ENCODE measurements at regions not wholly inside any gene's neighbourhood (a gene's known extent, or its start where the extent isn't known, plus 50 kb on each side); places are given as distances from the start of the nearest gene placed in this dataset.
A peak's percentile ranks its signal among the peaks of the same experiment; 100 is the strongest.

DNA sequence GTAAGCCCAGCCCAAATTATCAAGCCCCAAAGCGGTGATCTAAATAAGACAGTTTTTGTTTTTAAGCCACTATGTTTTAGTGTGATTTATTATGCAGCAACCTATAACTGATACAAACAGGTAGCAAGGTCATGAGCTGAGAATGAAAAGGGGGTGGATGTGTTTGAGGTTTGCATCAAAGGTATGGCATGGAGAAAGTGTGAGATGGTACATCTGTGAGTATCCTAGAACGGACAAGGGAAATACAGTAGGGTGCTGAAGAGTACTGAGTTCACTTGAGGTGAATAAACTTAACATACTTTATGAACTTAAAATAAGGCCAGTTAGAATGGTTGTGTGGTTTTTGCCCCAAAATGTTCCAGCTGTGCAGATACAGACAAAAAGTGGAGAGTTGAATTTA is 286.0 kb upstream of the B3GALT2 start:
- TF ChIP-seq, protein P1, sequence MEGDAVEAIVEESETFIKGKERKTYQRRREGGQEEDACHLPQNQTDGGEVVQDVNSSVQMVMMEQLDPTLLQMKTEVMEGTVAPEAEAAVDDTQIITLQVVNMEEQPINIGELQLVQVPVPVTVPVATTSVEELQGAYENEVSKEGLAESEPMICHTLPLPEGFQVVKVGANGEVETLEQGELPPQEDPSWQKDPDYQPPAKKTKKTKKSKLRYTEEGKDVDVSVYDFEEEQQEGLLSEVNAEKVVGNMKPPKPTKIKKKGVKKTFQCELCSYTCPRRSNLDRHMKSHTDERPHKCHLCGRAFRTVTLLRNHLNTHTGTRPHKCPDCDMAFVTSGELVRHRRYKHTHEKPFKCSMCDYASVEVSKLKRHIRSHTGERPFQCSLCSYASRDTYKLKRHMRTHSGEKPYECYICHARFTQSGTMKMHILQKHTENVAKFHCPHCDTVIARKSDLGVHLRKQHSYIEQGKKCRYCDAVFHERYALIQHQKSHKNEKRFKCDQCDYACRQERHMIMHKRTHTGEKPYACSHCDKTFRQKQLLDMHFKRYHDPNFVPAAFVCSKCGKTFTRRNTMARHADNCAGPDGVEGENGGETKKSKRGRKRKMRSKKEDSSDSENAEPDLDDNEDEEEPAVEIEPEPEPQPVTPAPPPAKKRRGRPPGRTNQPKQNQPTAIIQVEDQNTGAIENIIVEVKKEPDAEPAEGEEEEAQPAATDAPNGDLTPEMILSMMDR (IDR thresholded peaks at IDR 0.05; ENCODE audit: low read length, missing control alignments), result no peak
- no peak overlapping the region for H3K4me3 ChIP-seq (replicated peaks; ENCODE audit: low read depth, low read length)
- DNase-seq (ENCODE audit: low read depth), result no peak

DNA sequence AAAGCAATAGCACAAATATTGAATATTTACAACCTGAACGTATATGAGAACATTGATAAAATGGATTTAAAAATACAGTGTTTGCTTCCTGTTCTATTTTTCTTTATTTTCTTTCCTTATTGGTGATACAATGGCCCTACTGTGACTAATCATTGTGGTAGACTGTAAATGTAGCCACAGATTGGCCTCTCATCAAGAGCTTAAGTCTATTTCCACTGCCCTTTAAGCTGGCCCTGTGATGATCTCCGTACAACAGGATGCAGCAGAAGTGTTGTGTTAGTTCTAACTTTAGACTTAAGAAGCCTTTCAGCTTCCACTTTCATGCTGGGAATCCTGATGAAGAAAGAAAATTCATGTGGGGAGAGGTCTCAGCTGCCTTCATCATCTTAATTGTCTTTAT is 285.6 kb upstream of the B3GALT2 start:
- TF ChIP-seq, protein P1 (IDR thresholded peaks at IDR 0.05; ENCODE audit: low read length, missing control alignments), result no peak
- H3K4me3 ChIP-seq (replicated peaks; ENCODE audit: low read depth, low read length), result no peak overlapping the region
- DNase-seq (ENCODE audit: low read depth), result no peak

DNA sequence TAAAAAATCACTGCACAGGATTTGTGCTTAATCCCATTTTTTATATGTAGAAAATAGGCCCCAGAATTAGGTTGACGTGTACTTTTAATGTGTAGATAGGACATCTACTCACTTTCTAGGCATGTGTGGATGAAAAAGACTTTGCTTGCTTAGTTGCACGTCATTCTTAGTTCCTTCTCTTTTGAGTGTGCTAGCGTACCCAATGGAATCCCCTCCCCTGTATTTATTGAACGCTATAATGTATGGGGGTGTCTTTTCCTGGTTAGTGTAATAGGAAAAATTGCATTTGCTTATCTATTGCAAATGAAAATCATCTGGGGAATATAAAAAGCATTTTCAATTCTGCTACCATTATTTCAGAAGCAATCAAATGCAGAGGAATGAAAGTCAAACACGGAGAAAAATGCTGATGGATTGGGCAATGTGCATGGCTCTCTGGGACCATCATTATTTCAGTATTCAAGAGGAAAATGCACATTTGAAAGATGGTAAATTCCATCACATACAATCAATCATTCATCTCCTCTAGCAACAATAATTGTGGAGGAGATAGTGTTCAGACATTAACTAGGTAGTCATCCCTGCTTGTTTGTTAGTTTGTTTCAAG is 277.0 kb upstream of the B3GALT2 start:
- H3K4me3 ChIP-seq (replicated peaks; ENCODE audit: low read depth, low read length), result no peak overlapping the region
- no peak for DNase-seq (ENCODE audit: low read depth)
- TF ChIP-seq, protein P1 (IDR thresholded peaks at IDR 0.05; ENCODE audit: low read length, missing control alignments), result no peak

DNA sequence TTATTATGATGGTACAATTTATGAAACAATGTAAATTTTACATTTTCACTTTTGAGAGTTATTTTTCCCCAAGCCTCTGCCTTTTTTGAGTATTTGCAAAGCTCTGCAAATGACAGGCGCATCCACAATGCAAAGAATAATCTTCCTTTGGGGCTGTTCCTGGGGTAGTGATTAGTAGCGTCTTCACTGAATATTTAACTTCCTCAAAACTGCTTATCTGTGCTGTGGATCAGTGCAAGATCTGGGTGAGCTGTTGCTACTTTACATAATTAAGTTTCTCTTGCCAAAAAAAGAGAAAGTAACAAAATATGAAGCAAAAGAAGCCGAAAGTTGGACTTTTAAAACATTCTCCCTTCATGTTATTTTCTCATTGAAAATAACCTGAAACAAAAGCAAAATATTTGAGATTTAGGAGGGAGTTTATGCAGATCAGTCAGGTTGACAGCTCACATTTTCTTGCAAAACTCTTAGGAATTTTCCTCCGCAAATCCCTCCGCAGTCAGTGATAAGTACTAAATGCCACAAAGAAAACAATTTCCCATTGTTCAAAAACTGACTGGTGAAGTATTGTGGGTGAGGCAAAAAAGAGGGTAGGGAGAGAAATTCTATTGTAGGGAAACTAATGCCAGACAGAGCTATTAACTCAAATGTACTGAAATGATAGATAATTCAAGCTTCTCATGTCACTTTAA is 276.4 kb upstream of the B3GALT2 start:
- peak overlapping the region; percentile 24 for H3K4me3 ChIP-seq (replicated peaks; ENCODE audit: low read depth, low read length)
- DNase-seq (ENCODE audit: low read depth), result peak; percentile 92

DNA sequence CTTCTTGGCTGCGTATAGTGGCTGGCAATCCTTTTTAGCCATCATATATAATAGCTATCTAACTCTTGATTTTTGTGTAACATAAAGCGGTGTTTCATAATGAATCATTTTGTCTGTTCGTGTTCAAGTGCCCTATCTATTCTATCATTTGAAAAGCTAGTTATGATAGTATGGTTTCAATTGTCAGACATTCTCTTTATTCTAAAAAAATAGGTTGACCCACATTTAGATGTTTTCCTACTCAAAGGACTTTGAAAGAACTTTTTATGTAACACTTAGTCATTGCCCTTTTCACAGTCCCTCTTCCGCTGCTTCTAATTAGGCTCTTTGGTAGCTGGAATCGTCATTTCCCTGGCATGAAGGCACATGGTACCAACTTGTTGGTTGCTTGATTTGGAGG is 272.2 kb upstream of the B3GALT2 start:
- TF ChIP-seq, protein P1 (IDR thresholded peaks at IDR 0.05; ENCODE audit: low read length, missing control alignments), result no peak
- H3K4me3 ChIP-seq (replicated peaks; ENCODE audit: low read depth, low read length), result no peak overlapping the region
- no peak for DNase-seq (ENCODE audit: low read depth)

More for the DNA sequence above, 276.4 kb upstream of the B3GALT2 start:
- TF ChIP-seq, protein P1 (IDR thresholded peaks at IDR 0.05; ENCODE audit: low read length, missing control alignments), result no peak

DNA sequence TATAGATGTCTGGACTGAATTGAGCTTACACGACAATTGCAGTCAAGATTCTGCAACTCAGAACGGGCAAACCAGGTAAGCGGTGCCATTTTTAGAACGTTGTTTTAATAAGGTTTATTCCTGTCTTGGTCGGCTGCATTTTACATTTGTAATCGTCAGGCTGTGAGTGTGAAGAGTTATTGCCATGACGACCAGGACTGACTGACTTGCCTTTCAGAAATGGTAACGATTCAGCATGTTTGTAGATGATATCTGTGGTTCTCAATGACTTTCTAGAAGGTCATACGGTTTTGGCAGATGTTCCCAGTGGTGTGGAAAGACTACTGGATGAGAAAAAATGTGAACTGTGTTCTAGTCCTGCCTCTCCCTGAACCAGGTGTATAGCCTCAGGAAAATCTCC is 271.3 kb upstream of the B3GALT2 start:
- no peak for DNase-seq (ENCODE audit: low read depth)
- H3K4me3 ChIP-seq (replicated peaks; ENCODE audit: low read depth, low read length), result no peak overlapping the region
- TF ChIP-seq, protein P1 (IDR thresholded peaks at IDR 0.05; ENCODE audit: low read length, missing control alignments), result no peak
